Limb (tissue), 2 donors: ENCODE measurements at regions not wholly inside any gene's neighbourhood (a gene's known extent, or its start where the extent isn't known, plus 50 kb on each side); places are given as distances from the start of the nearest gene placed in this dataset.

Experiments
- DNase-seq, 2 donors: peaks; one replicate each; pipeline ENCODE4 v3.0.0-alpha.2; 2016; ENCODE audit errors: extremely low spot score in 2 of 2

DNA sequence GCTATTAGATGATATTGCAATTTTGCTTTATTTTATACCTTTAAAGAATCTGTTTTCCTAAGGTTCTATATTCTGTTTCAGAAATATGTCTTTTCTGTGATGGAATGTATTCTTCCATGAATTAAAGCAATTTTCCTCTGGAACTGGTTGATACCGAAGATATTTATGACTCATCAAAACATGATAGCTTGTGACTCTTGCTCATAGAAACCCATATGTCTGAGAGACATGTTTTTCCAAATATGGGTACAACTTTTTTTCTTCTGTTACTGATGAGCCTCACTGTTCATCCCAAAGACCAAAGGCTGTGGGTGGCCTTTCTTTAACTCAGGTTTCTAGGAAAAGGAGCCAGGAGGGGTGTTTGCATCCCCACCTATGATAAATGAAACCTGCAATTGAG is 126.1 kb upstream of the PAPPA start:
- DNase-seq = no peak

- no peak for DNase-seq
Observed at GRCh38 chr9:116027951-116028350, 125.6 kb upstream of the PAPPA start.

GRCh38 chr9:116030517-116030916 is 123.1 kb upstream of the PAPPA start:
- no peak for DNase-seq

DNA sequence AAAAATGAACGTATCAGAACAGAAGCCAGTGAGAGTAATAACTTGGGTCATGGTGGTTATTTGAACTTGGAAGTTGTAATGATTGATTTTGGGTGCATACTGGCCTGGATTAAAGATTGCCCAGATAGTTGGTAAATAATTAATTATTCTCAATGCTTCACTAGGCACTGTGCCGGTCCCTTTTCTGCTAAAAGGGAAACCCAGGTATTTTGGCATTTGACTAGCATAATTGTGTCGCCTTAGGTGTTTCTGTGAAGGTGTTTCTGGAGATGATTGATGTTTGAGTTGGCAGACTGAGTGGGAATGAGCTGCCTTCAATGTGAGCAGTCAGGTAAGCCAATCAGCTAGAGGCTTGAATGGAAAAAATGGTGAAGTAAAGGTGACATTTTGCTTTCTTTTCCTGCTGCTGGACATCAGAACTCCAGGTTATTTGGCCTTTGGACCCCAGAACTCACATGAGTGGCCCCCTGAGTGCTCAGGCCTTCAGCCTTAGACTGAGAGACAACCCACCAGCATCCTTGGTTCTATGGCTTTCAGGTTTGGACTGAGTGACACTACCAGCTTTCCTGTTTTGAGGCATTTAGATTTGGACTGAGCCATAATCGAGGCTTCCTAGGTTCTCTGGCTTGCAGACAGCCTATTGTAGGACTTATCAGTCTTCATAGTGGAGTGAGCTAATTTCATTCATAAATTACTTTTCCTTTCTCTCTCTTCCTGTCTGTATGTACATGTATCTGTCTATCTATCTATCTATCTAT is 120.7 kb upstream of the PAPPA start:
- DNase-seq = no peak

DNA sequence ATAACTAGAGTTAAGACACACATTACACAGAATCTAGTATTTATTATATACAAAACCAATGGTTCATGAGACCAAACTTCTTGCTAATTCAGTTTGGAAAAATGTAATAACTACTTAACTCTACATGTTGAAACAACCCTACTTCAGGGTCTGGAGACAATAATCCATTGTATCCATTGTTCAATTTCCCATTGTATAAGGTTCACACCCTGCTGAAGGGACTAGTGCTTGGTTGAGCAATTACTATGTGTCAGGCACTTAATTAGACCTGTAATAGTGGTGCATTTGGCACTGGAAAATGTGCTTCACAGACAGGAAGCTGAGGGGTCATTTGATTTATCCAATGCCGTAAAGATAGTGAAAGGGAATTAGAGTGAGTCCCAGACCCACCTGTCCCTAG is 114.3 kb upstream of the PAPPA start:
- no peak for DNase-seq

- no peak for DNase-seq
Observed at GRCh38 chr9:116039893-116040292, 113.7 kb upstream of the PAPPA start.

DNA sequence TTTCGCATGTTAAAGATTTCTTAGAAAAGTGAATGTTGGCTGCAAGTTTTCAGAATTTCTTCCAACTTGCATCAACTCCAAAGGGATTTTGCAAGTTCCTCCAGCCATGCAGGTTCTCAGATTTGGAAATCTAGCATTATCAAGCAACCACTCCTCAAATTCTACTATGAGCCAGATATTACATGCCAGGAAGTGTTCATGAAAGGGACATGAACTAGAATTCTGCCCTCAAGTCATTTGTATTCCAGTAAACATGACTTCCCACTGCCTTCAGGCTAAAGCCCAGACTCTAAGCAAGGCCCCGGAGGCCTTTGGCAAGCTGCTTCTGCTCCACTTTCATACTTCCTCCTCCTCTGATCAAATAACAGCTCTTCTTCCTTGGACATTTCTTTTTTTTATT is 111.3 kb upstream of the PAPPA start:
- DNase-seq = no peak

DNA sequence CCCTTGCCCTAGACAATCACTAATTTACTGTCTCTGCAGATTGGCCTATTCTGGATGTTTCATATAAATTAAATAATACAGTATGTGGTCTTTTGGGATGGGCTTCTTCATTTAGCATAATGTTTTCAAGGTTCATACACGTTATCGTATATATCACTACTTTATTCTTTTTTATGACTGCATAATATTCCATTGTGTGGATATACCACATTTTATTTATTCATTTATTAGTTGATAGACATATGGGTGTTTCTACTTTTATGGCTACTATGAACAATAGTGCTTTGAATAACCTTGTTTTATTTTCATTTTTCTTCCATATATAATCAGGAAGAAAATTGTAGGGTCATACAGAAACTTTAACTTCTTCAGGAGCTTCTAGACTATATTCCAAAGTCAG is 108.5 kb upstream of the PAPPA start:
- DNase-seq = no peak

- DNase-seq = no peak
Observed at GRCh38 chr9:116048081-116048480, 105.5 kb upstream of the PAPPA start.

- no peak for DNase-seq
Observed at GRCh38 chr9:116049456-116049855, 104.1 kb upstream of the PAPPA start.

GRCh38 chr9:116051528-116051927 is 102.1 kb upstream of the PAPPA start:
- DNase-seq = no peak

DNA sequence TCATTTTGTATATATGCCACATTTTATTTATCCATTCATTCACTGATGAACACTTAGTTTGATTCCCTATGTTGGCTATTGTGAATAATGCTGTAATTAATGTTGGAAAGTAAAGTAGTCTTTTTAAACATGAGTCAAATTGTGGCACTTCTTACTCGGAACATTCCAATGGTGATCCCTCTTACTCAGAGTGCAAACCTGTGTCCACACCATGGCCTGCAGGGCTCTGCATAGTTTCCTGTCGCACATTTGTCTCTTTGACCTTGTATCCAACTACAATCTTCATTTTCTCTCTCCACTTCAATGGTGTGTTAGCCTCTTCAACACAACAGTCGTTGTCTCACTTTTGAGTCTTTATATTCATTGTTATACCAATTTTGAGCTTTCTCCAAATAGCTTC is 98.1 kb upstream of the PAPPA start:
- no peak for DNase-seq

DNA sequence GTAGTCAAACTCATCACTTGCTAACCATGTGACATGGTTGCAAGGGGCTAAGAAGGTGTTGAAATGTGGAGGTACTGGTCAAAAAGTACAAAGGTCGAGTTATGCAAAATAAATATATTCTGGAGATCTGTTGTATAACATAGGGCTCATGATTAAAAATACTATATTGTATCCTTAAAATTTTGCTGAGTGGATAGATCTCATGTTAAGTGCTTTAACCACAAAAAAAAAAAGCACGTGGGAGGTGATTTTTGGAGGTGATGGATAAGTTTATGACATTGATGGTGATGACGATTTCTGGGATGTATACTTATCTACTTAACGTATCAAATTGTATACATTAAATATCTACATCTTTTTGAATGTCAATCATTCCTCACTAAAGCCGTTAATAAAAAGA is 96.2 kb upstream of the PAPPA start:
- no peak for DNase-seq

GRCh38 chr9:116058421-116058820 is 95.2 kb upstream of the PAPPA start:
- no peak for DNase-seq

- DNase-seq = no peak
Observed at GRCh38 chr9:116059466-116059865, 94.1 kb upstream of the PAPPA start.

- no peak for DNase-seq
Observed at GRCh38 chr9:116060631-116061030, 93.0 kb upstream of the PAPPA start.

DNA sequence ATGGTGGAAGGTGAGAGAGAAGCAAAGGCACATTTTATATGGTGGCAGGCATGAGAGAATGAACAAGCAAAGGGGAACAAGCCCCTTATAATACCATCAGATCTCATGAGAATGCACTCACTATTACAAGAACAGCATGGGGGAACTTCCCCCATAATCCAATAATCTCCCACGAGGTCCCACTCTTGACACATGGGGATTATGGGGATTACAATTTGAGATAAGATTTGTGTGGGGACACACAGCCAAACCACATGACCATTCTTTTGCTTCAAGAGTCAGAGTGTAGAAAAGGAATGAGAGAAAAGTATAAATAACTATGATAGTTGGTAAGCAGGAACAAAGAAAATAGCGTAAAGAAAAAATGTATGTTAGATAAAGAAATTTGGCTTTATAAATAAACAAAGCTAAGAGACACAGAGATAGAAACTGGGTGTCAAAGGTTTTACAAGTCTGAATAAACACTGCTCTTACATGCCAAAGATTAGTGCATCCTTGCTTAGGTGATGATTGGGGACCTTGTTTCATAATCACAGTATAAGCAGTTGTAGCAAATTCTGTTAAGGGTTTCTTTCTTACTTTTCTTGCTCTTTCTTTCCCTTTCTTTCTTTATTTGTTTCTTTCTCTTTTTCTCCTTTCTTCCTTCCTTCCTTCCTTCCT is 91.9 kb upstream of the PAPPA start:
- no peak for DNase-seq

DNA sequence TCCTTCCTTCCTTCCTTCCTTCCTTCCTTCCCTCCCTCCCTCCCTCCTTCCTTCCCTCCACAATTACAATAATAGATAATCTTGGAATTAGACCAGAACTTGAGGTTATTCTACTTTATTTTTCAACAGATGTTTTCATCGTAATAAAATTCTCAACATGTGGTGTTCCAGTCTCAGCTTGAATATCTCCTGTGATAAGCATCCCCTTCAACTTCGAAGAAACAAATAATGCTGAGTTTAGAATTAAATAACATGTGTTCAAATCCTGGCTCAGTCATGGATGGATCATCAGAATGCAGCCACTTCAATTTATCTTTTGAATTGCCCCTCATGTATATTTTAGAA is 91.4 kb upstream of the PAPPA start:
- DNase-seq = no peak

- no peak for DNase-seq
Observed at GRCh38 chr9:116064970-116065369, 88.6 kb upstream of the PAPPA start.

GRCh38 chr9:116066221-116066620 is 87.4 kb upstream of the PAPPA start:
- DNase-seq = no peak

DNA sequence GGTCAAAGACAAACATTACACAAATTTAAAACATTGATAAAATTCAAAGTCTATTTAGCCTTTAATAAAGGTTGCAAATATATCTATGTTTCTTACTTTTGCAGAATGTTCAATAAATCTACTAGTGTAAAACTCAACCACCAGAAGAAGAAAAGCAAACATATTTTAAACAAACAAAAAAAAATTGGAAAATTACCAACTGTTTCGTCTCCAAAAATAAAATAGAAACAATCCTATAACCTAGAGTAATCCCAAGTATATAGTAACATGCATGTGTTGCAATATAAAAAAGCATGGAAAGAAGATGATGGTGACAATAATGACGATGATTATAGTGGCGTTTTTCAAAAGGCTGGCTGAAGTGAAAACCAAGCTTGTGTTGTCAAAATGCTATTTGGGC is 86.0 kb upstream of the PAPPA start:
- no peak for DNase-seq

- DNase-seq = no peak
Observed at GRCh38 chr9:116070256-116070914, 83.2 kb upstream of the PAPPA start.

GRCh38 chr9:116072046-116072445 is 81.5 kb upstream of the PAPPA start:
- DNase-seq = no peak
